ENCODE measurements at regions not wholly inside any gene's neighbourhood (a gene's known extent, or its start where the extent isn't known, plus 50 kb on each side); places are given as distances from the start of the nearest gene placed in this dataset.

GRCh38 chr5:94024620-94025019 is 283.2 kb upstream of the POU5F2 start:
- WGBS, 2 donors (ENCODE audit: low coverage in 1 of 2), result 91 to 100% methylated on average over 1 of the region's 1 CpG
- no peak overlapping the region for H3K27ac ChIP-seq
- no peak for DNase-seq
- no peaks in the 10 kb centered on the region for H3K9me3 ChIP-seq
- intact Hi-C loops (cut with DNase I; ENCODE audit: low total_unique reads), result no loop called here
- in situ Hi-C loops (cut with MboI; ENCODE audit: low pct_ligation_motif_present in 1 of 4, low pct_unique_long_range_greater_than_20kb in 1 of 4, low sequenced_read_pairs in 3 of 4), result no loop called here
- no peak for TF ChIP-seq POLR2AphosphoS5 (IDR thresholded peaks at IDR 0.05)
- TF ChIP-seq EP300 (IDR thresholded peaks at IDR 0.05; ENCODE audit: low read depth), result no peak
- no peak for TF ChIP-seq CTCF (IDR thresholded peaks at IDR 0.05)
- no peak for TF ChIP-seq POLR2A (IDR thresholded peaks at IDR 0.05)
- H3K27me3 ChIP-seq, result no peaks in the 10 kb centered on the region
- H3K4me1 ChIP-seq, result no peaks in the 10 kb centered on the region
- H3K4me3 ChIP-seq, result no peak overlapping the region
- H3K36me3 ChIP-seq, result no peaks in the 10 kb centered on the region

GRCh38 chr5:94024101-94024500 is 282.7 kb upstream of the POU5F2 start:
- no peaks in the 10 kb centered on the region for H3K27me3 ChIP-seq
- 90 to 100% methylated on average over 1 of the region's 1 CpG for WGBS, 2 donors (ENCODE audit: low coverage in 1 of 2)
- H3K36me3 ChIP-seq, result no peaks in the 10 kb centered on the region
- peaks cover 0 to 4% of the 10 kb centered on the region in 2 donors for H3K9me3 ChIP-seq
- in situ Hi-C loops (cut with MboI; ENCODE audit: low pct_ligation_motif_present in 1 of 4, low pct_unique_long_range_greater_than_20kb in 1 of 4, low sequenced_read_pairs in 3 of 4), result no loop called here
- TF ChIP-seq EP300 (IDR thresholded peaks at IDR 0.05; ENCODE audit: low read depth), result no peak
- no peak for TF ChIP-seq POLR2AphosphoS5 (IDR thresholded peaks at IDR 0.05)
- TF ChIP-seq POLR2A (IDR thresholded peaks at IDR 0.05), result no peak
- no peak for TF ChIP-seq CTCF (IDR thresholded peaks at IDR 0.05)
- DNase-seq, result no peak
- H3K4me3 ChIP-seq, result no peak overlapping the region
- intact Hi-C loops (cut with DNase I; ENCODE audit: low total_unique reads), result no loop called here
- no peak overlapping the region for H3K27ac ChIP-seq
- no peaks in the 10 kb centered on the region for H3K4me1 ChIP-seq

- Histone ChIP-seq H3K27me3 (no peaks in the 10 kb centered on the region), H3K36me3 (peaks cover 0 to 9% (median 0%) of the 10 kb centered on the region in 4 donors), H3K4me3 (no peak overlapping the region), H3K4me1 (no peaks in the 10 kb centered on the region), H3K27ac (no peak overlapping the region), H3K9me3 (peaks cover 3 to 9% of the 10 kb centered on the region in 2 donors)
- WGBS, 2 donors (ENCODE audit: low coverage in 1 of 2), result 54 to 88% methylated on average over 2 of the region's 2 CpGs
- intact Hi-C loops (cut with DNase I; ENCODE audit: low total_unique reads) (no loop called here), in situ Hi-C loops (cut with MboI; ENCODE audit: low pct_ligation_motif_present in 1 of 4, low pct_unique_long_range_greater_than_20kb in 1 of 4, low sequenced_read_pairs in 3 of 4) (no loop called here)
- no peak for TF ChIP-seq CTCF (IDR thresholded peaks at IDR 0.05)
- no peak for TF ChIP-seq POLR2AphosphoS5 (IDR thresholded peaks at IDR 0.05)
- no peak for TF ChIP-seq POLR2A (IDR thresholded peaks at IDR 0.05)
- TF ChIP-seq EP300 (IDR thresholded peaks at IDR 0.05; ENCODE audit: low read depth), result no peak
- no peak for DNase-seq
These were observed 279.8 kb upstream of the POU5F2 start for GRCh38 chr5:94021246-94021645.

GRCh38 chr5:94017579-94017978 is 276.2 kb upstream of the POU5F2 start:
- Histone ChIP-seq H3K4me1 (no peaks in the 10 kb centered on the region), H3K27me3 (no peaks in the 10 kb centered on the region), H3K36me3 (peaks cover 0 to 12% (median 0%) of the 10 kb centered on the region in 4 donors), H3K27ac (no peak overlapping the region), H3K4me3 (no peak overlapping the region), H3K9me3 (peaks cover 3 to 14% of the 10 kb centered on the region in 2 donors)
- no peak for DNase-seq
- in situ Hi-C loops (cut with MboI; ENCODE audit: low pct_ligation_motif_present in 1 of 4, low pct_unique_long_range_greater_than_20kb in 1 of 4, low sequenced_read_pairs in 3 of 4), result no loop called here
- intact Hi-C loops (cut with DNase I; ENCODE audit: low total_unique reads), result no loop called here
- WGBS, 2 donors (ENCODE audit: low coverage in 1 of 2), result 94 to 96% methylated on average over 2 of the region's 2 CpGs
- TF ChIP-seq EP300 (IDR thresholded peaks at IDR 0.05; ENCODE audit: low read depth) (no peak), POLR2A (IDR thresholded peaks at IDR 0.05) (no peak), CTCF (IDR thresholded peaks at IDR 0.05) (no peak), POLR2AphosphoS5 (IDR thresholded peaks at IDR 0.05) (no peak)

Measured in transverse colon (tissue), 4 donors.